AG10803 (cell line): ENCODE measurements at regions not wholly inside any gene's neighbourhood (a gene's known extent, or its start where the extent isn't known, plus 50 kb on each side); places are given as distances from the start of the nearest gene placed in this dataset.
A peak's percentile ranks its signal among the peaks of the same experiment; 100 is the strongest.
"Not testable (repeated sequence)": the region's sequence is repeated elsewhere in the genome, so short reads cannot be mapped to it uniquely, and the experiment has no call there.

ENCODE experiments used
- DNase-seq: peaks from one replicate; pipeline ENCODE4 v3.0.0; 2010; ENCODE audit warnings: low read depth
- H3K4me3 ChIP-seq: 2 replicates; pipeline ENCODE4 v1.5.1; 2011; ENCODE audit warnings: mild to moderate bottlenecking, low read length, control low read depth
- TF ChIP-seq, protein P1 (sequence below): conservative IDR thresholded peaks from 2 replicates; pipeline ENCODE4 v1.5.1; 2011; ENCODE audit warnings: mild to moderate bottlenecking, low read length, control low read depth, inconsistent platforms

DNA sequence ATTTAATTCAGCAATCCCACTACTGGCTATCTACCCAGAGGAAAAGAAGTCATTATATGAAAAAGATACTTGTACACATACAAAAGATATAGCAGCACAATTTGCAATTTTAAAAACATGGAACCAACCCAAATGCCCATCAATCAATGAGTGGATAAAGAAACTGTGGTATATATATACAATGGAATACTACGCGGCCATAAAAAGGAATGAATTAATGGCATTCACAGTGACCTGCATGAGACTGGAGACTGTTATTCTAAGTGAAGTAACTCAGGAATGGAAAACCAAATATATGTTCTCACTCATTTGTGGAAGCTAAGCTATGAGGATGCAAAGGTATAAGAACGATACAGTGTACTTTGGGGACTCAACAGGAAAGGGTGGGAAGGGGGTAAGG, 102.8 kb upstream of the KCNMA1 start:
- H3K4me3 ChIP-seq, DNase-seq: not testable (repeated sequence)

DNA sequence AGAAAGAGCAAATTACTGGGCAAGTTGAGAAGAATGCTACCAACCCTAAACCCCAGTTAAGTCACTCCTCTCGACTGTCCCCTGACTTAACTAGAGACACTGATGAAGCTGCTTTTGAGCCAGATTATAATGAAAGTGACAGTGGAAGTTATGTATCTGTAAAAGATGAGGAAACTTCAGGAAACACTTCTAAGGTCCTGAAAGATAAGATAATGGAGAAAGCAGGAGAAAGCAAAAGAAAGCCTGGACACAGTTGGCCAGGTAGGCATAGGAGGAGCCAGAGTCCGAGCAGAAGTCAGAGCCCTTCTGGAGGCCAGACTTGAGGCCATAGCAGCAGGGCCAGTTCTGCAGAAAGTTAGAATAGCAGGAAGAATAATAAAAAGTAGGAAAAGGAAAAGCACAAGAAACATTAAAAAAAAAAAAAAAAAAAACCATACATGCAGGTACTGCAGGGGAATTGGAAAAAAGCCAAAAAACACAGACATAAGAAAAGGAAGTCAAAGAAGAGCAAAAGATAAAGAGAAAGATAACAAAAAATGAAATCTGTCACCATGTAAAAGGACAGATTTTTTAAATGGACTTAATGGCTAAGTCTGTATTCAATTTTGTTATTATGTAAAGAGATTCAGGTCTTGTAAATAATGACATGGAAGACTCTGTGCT, 101.0 kb upstream of the KCNMA1 start:
- TF ChIP-seq, protein P1, sequence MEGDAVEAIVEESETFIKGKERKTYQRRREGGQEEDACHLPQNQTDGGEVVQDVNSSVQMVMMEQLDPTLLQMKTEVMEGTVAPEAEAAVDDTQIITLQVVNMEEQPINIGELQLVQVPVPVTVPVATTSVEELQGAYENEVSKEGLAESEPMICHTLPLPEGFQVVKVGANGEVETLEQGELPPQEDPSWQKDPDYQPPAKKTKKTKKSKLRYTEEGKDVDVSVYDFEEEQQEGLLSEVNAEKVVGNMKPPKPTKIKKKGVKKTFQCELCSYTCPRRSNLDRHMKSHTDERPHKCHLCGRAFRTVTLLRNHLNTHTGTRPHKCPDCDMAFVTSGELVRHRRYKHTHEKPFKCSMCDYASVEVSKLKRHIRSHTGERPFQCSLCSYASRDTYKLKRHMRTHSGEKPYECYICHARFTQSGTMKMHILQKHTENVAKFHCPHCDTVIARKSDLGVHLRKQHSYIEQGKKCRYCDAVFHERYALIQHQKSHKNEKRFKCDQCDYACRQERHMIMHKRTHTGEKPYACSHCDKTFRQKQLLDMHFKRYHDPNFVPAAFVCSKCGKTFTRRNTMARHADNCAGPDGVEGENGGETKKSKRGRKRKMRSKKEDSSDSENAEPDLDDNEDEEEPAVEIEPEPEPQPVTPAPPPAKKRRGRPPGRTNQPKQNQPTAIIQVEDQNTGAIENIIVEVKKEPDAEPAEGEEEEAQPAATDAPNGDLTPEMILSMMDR: no peak
- H3K4me3 ChIP-seq: no peak overlapping the region
- DNase-seq: no peak

DNA sequence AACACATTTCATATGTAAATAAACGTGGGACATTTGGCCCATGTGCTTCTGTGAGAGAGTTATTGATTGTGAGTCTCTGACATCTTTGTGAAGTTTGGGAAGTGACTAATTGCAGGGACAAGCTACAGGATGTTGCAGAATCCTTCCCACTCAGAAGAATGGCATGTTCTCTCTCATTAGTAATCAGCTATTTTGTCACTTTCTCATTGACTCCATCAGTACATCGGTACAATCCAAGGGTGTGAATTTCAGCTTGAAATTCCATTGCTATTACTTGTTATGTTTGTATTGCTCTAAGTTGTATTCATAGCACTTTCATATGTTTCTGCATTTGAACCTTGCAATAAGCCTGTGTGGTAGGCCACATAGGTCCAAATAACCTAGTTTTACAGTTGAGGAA, 100.0 kb upstream of the KCNMA1 start:
- DNase-seq: peak; percentile 98
- no peak overlapping the region for H3K4me3 ChIP-seq
- TF ChIP-seq, protein P1: no peak

DNA sequence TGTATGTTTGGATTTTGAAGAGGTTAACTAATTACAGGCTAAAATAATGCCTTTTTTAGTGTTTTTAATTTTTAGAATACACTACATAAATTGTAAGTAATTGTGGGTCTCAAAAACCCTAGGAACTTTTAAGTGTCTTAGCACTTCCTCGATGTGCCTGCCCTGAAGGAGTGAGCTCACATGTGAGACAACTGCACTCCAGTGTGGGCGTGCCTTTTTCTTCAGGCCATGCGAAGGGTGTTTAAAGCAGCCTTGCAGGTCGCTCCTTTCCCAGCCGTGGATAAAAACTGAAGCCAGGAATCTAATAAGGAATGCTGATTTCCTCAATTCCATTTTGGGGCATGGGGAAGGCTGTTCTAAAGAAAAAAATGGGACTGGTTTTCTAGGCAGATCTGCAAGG, 97.5 kb upstream of the KCNMA1 start:
- not testable (repeated sequence) for H3K4me3 ChIP-seq, DNase-seq

DNA sequence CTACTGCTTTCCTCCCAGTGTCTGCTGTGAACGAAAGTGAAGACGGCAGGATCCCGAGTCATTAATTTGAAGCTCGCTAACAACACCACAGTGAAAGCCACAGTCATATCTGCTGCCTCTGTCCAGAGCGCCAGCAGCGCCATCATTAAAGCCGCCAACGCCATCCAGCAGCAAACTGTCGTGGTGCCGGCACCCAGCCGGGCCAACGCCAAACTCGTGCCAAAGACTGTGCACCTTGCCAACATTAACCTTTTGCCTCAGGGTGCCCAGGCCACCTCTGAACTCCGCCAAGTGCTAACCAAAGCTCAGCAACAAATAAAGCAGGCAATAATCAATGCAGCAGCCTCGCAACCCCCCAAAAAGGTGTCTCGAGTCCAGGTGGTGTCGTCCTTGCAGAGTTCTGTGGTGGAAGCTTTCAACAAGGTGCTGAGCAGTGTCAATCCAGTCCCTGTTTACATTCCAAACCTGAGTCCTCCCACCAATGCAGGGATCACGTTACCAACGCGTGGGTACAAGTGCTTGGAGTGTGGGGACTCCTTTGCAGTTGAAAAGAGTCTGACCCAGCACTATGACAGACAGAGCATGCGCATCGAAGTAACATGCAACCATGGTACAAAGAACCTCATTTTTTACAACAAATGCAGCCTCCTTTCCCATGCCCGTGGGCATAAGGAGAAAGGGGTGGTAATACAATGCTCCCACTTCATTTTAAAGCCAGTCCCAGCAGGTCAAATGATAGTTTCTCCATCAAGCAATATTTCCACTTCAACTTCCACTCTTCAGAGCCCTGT, 94.8 kb upstream of the KCNMA1 start:
- TF ChIP-seq, protein P1: no peak
- no peak for DNase-seq
- H3K4me3 ChIP-seq: no peak overlapping the region

DNA sequence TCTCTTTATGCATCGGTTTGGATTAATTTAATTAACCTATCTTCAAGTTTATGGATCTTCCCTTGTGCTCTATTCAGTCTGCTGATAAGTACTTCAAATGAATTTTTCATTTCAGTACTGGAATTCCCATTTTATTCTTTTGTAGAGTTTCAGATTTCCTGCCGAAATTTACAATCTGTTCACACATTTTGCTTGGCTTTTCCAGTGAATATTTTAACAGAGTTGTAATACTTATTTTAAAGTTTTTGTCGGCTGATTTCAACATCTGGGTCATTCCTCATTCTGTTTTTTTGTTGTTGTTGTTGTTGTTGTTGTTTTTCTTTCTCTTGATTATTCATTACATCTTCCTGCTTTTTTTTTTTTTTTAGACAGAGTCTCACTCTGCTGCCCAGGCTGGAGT, 89.9 kb upstream of the KCNMA1 start:
- H3K4me3 ChIP-seq: no peak overlapping the region
- TF ChIP-seq, protein P1: no peak
- no peak for DNase-seq

DNA sequence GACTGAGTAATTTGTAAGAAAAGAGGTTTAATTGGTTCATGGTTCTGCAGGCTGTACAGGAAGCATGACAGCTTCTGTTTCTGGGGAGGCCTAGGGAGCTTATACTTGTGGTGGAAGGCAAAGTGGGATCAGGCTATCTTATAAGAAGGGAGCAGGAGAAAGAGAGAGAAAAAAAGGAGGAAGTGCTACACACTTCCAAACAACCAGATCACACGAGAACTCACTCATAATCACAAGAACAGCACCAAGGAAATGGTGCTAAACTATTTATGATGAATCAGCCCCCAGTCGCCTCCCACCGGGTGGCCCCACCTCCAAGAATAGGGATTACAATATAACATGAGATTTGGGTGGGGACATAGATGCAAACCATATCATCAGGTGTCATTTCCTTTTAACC, 89.1 kb upstream of the KCNMA1 start:
- TF ChIP-seq, protein P1: no peak
- no peak overlapping the region for H3K4me3 ChIP-seq
- DNase-seq: no peak

DNA sequence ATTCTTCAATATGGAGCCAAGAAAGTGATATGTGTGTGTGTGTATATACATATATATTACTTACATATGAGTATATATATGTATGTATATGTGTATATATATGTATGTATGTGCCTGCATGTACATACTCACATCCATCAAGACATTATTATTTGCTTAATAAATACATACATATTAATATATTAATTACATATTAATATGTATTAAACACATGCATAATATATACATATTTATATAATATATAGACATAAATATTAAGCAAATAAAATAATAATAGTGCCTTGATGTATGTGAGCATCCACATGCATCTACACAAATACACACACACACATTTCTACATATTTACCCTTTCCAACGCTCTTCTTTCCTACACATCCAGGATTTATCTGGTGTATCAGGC, 88.7 kb upstream of the KCNMA1 start:
- TF ChIP-seq, protein P1: no peak
- no peak for DNase-seq
- H3K4me3 ChIP-seq: no peak overlapping the region
